ENCODE measurements at regions not wholly inside any gene's neighbourhood (a gene's known extent, or its start where the extent isn't known, plus 50 kb on each side); places are given as distances from the start of the nearest gene placed in this dataset.
"Not testable (repeated sequence)": the region's sequence is repeated elsewhere in the genome, so short reads cannot be mapped to it uniquely, and the experiment has no call there.

DNA sequence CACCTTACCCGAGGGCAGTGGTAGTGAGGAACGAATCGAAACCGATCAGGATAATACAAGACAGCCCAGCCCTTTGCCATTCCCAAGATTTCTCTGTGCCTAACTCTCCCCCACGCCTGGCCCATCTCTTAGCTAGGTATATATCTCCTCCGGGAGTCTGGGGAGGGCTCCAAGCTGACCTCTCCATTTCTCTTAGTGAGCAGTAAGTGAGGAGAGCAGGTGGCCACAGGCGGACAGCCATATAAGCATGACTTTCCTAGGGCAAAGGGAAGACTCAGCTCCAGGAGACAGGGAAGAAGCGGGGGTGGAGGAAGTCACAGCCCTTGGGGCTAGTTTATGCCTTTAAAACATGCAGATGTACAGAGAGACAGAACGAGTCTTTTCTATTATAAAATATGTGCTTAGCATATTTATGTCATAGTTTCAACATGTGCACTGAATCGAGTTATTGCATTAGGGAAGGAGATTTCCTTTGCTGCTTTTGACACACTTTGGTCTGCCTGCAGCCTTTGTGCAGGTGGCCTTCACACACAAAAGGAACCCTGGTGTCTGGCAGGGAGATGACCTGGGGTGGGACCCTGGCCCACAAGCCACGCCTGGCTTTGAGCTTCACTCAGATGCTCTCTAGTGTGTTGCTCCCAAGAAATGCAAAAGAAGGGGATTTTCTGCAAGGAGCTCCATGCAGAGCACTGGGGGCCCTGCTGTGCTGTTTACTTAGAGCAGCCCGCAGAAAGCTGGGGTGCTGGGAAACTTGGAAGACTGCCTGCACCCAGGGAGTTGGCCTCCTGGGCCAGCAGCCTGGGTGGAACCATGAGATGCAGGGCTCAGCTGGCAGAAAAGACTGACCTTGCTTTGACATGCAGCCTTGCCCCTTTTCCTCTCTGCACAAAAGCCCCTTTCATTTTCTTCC, 613.3 kb downstream of the BCOR start:
- DNase-seq = no peak

DNA sequence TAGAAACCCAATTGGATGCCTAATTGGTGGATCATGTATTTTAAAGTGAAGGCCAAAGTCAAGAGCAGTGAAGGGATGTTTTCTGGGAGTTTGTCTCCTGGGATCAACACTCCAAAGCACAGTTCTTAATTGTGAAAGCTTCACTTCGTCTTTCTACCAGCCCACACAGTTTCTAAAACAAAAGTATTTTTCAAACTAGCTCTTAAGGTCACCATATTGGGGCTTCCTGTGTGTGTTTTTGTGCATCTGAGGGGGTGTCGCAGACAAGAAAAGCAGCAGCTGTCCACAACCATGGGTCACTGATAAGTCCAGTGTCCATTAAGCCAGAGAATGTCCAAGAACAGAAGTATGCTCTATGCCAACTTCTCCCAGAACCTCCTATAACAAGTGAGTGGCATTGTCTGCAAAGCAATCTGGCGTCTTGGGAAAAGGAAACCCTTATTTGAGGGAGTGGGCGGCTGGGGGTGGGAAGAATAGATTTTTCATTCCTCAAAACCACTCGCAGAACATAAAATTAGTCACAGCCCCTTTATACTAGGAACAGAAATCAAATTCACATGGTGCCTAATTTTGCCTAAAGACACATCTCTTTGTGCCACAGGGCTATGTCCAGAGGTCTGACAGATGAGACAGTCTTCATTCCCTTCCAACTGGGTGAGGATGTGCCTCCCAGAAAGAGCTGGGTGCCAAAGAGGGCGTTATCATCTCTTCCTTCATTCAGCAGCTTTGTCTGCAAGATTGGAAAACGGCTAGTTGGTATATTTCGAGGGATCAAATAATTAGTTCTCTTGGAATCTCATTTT, 610.4 kb downstream of the BCOR start:
- no peak for DNase-seq

DNA sequence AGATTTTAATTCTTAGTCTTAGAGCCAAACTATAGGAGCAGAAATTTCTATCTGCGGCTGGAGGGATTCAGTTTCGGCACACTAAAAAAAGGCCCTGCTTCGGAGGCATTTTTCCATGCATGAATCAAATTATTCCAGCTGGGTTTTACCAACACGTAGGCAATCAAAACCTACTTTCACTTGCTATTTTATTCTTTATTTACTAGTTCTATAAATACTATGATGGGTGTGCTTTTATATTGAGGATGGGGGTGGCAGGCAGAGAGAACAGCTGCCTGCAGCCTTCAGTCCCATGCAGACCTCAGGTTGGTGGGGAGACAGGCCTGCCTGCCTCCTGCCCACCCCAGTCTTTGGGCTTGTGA, 609.8 kb downstream of the BCOR start:
- no peak for DNase-seq

DNA sequence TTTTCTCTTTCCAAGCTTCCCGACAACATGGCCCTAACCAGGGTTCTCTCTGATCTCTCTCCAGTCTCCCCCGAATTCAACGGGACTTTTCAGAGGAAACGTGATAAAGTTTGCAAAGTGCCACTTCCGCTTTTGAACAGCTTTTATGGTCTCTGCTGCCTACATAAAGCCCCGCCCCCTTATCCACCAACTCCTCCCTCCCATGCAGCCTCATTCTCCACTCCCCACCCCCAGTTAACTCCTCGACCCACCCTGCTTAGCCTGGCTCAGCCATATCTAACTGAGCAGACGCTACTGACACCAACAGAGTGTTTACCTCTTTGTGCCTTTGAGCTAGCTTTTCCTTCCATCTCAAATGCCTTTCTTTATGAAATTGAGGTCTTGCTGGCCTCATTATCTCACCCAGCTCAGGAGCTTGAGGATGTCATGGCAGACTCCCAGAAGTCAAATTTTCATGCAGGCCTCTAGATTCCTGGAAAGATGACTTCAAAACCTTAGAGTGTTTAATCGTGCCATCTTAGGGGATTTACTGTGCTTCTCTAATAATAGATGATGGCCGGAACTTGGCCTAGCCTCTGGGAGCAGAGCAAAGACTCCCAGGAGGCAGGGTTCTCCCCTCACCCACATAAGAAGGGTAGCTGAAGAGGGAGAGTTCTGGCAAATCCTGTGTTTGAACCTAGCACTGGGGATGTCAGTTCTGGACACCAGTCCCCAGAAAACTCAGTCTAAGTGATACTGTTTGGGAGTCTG, 606.0 kb downstream of the BCOR start:
- no peak for DNase-seq

GRCh38 chrX:39492497-39493162, 605.1 kb downstream of the BCOR start:
- DNase-seq = no peak

GRCh38 chrX:39493168-39493567, 604.6 kb downstream of the BCOR start:
- no peak for DNase-seq

DNA sequence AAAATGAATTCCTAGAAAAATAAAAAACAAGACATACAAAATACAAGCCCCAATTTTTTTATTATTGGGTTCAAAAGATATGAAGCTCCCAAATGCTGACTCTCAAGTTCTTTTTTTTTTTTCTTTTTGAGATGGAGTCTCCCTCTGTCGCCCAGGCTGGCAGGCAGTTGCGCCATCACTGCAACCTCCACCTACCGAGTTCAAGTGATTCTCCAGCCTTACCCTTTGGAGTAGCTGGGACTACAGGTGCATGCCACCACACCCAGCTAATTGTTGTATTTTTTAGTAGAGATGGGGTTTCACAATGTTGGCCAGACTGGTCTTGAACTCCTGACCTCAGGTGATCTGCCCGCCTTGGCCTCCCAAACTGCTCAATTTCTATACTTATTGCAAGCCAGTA, 600.6 kb downstream of the BCOR start:
- DNase-seq = not testable (repeated sequence)

- DNase-seq = no peak
Measured at GRCh38 chrX:39497702-39498265, 600.0 kb downstream of the BCOR start.

DNA sequence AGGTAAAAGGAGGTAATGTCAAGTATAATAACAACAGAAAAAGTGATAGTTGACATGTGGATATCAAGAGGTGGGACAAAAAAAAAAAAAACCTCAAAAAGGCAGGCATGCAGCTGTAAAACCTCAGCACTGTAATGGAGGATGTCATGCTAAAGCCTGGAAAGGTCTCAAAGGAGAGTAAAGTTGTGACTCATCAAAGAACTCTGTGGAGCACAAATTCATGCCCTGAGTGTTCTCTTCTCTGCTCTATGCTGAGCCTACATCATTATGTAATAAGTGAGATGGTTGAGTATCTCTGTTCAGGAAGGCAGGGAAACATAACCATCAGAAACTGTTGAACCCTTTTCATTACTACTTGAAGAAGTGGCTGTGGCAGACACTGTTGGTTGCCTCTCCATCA, 597.8 kb downstream of the BCOR start:
- no peak for DNase-seq

DNA sequence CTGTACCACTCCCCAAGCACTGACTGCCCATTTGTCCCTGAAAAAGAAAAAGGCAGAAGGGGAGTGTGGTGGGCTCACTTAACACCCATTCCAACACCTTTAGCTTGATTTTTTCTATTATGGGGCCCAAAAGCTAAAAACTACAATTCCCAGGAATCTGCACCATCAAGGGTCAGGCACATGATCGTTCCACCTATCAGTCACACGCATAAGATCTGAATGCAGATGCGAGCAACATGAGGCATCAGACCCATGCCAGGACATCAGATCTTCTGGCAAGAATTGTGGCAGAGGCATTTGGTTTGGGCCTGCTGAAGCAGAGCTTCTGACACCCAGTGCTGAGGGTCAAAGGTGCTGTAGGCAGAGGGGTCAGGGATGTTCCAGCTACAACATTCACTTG, 595.9 kb downstream of the BCOR start:
- DNase-seq = no peak

- DNase-seq = no peak
Measured at GRCh38 chrX:39502486-39502885, 595.3 kb downstream of the BCOR start.

DNA sequence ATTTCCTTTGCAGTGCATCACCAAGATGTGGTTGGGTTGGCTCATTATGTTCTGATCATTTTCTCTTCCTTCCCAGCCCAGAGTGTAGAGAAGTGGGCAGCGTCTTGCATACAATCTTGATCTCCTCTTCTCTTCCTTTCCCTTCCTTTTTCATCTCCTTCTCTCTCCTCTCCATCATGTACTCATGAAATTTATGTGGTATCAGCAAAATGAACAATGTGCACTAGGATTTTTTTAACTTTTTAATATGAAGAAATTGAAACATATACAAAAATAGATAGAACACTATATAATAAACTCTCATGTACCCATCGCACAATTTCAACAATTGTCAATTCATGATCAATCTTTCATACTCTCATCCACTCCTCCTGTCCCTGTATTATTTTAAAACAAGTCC, 593.5 kb downstream of the BCOR start:
- DNase-seq = no peak

DNA sequence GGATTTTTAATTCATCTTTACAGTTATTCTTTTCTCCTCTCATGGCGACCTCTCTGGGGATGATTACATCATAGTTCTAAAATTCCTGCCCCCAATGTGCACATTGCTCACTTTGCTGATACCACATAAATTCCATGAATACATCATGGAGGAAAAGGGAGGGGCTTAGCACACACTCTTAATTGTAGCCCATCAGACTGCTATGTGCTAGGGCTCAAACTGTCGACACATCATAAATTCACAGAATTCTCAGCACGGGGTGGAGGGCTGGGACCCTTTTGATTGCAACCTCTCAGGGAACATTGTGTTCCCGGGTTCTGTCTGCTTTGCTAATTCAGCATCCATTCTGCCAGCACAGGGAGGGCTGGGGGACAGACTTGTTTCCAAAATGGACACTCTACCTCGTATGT, 592.9 kb downstream of the BCOR start:
- no peak for DNase-seq

- DNase-seq = no peak
Measured at GRCh38 chrX:39506131-39506530, 591.6 kb downstream of the BCOR start.

DNA sequence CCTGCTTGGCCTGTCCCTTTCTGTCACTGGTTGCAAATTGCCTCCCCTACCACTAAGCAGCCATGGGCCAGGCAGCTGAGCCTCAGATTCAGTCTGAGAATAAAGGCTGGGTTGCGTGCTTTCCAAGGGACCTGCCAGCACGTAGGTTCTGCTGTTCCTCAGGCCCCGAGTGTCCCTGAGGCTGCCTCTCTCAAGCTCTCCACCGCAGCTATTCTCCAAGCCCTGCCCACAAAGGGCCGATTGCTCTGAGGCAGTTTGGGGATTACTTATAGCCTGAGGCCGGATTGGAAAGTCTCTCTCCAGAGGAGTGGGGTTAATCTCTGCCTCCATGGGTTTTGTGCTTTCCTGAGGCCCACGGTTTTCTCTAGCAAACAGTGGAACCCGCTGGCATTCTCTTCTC, 590.7 kb downstream of the BCOR start:
- no peak for DNase-seq

GRCh38 chrX:39507617-39508299, 590.0 kb downstream of the BCOR start:
- no peak for DNase-seq

- DNase-seq = no peak
Measured at GRCh38 chrX:39508300-39508692, 589.5 kb downstream of the BCOR start.

GRCh38 chrX:39509157-39509556, 588.6 kb downstream of the BCOR start:
- DNase-seq = no peak

DNA sequence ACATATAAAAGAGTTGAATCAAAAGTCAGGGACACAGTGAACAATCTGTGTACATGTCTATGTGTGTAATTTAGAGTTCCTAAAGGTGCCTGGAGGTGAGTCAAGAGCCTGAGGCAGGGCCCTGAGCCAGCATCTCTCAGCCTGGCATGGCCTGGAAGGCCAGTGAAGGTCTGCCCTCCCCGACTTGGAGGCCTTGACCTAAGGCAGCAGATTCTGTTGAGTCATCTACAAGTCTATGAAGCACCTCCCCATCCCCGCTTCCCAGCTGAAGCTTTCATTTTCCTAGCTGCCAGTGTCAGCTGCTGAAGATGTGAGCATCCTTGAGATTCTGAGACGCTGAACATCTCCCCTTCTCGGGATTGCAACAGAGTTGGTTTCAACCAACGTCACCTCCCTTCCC, 583.9 kb downstream of the BCOR start:
- no peak for DNase-seq

GRCh38 chrX:39514801-39515200, 583.0 kb downstream of the BCOR start:
- DNase-seq = no peak

GRCh38 chrX:39516427-39516841, 581.3 kb downstream of the BCOR start:
- DNase-seq = no peak

GRCh38 chrX:39518476-39519029, 579.2 kb downstream of the BCOR start:
- no peak for DNase-seq

Measured in NCI-H226 (cell line).